Dermis microvascular lymphatic vessel endothelial cell (primary cell): ENCODE measurements at regions not wholly inside any gene's neighbourhood (a gene's known extent, or its start where the extent isn't known, plus 50 kb on each side); places are given as distances from the start of the nearest gene placed in this dataset.

Source experiments
- DNase-seq, 2 donors: peaks; one replicate each; pipeline versions ENCODE4 v3.0.0 to v3.0.0-alpha.2; 2010; ENCODE audit warnings: low read depth in 2 of 2

GRCh38 chr5:174840435-174840834 lies 116.1 kb downstream of the MSX2 start:
- no peak for DNase-seq

GRCh38 chr5:174839196-174839595 lies 114.8 kb downstream of the MSX2 start:
- DNase-seq: no peak

- no peak for DNase-seq
Observed at GRCh38 chr5:174837919-174838902, 113.8 kb downstream of the MSX2 start.

GRCh38 chr5:174834081-174834480 lies 109.7 kb downstream of the MSX2 start:
- DNase-seq: no peak

DNA sequence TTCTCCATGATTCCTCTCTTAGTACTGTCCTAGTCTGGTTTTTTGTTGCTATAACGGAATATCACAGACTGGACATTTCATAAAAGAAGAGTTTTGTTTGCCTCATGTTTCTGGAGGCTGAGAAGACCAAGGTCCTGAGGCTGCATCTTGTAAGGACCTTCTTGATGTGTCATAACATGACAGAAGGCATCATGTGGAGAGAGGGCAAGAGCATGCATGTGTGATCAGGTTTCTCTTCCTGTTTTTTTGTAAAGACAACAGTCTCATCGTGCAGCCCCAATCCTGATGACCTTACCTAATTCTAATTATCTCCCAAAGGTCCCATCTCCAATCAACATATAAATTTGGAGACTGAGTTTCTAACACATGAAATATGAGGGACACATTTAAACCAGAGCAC lies 108.4 kb downstream of the MSX2 start:
- DNase-seq: no peak

GRCh38 chr5:174832025-174832424 lies 107.6 kb downstream of the MSX2 start:
- no peak for DNase-seq

DNA sequence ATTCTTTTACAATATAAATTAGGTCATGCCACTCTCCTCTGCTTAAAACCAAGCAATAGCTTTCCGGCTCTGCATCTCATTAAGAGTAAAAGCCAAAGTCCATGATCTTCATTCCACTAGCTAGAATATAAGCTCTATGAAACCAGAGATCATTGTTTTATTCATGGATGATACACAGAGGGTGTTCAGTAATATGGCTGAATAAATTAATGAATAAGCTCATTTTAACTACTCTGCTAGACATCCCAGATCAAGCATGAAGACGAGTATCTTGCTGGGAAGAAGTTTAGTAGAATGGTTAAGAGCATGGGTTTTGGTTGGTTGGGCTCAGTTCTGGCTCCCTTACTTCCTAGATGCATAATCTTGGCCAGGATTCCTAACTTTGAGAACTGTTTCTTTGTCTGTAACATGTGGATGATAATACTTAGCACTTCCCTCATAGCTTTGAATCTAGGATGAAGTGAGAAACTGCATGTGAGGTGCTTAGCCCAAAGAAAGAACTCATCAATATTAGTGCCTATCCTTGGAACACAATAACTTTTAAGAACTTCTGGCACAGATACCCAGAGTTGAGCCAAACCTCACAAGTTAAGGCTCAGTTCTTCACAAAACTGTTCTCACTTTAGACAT lies 106.8 kb downstream of the MSX2 start:
- DNase-seq: no peak

DNA sequence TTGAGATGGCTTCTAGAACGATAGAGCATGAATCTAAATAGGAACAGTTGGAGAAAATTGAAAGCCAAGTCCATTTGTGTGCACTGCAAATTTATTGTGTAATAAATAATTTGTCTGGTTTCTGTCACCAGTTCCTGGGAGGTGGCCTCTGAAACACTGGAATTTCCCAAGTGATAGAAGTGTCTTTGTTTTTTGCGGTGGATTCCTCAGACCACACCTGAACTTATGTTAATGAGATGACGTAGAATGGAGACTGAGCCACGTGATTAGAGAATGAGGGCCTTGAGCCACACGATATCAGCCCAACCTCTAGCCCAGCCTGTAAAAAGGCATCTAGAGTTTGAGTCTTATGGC lies 105.1 kb downstream of the MSX2 start:
- DNase-seq: no peak

DNA sequence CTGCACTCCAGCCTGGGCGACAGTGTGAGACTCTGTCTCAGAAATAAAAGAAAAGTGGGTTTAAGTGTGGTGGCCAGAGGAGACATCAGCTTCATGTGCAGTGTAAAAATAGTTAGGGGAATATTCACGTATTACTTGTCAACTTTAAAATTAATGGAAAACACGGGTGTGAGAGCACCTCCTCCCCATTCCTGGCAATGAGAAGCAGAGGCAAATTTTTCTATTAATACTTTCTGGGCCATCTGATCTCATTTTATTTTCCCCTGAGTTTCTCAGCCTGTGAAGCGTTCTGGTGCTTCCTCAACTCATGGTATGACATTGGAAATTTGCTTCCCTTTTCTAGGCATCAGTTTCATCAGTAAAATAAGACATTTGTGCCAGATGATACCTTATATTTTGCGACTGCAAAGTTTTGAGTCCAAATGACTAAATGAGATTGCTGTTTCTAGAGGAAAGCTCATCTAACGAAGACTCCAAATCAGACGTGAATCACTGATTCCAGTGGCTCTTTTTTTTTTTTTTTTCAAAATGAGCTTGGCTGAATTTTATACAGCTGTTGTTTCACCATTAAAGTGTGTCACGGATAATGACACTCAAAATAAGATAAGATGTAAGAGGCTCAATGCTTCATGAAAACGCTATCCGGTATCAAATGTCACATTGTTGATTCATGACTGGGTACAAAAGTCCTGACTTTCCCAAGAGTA lies 104.6 kb downstream of the MSX2 start:
- no peak for DNase-seq

- no peak for DNase-seq
Observed at GRCh38 chr5:174827558-174827957, 103.2 kb downstream of the MSX2 start.

- DNase-seq: no peak
Observed at GRCh38 chr5:174825587-174825986, 101.2 kb downstream of the MSX2 start.

DNA sequence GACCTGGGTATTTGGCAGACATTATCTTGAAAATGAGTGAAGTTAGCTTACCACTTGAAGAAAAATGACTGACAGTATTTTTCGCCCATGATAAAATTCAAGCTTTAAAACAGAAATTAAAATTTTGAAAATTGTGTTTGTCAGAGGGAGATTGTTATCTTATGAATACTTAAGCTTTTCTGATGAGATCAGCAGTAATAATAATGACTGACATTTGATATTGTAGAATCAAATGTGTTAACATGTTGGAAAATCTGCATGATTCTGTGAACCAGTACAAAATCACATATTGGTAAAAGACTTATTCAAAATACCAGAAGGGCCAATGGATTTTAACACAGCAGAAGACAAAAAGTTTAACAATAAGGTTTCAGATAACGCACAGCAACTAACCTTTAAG lies 94.0 kb downstream of the MSX2 start:
- no peak for DNase-seq

GRCh38 chr5:174817610-174818009 lies 93.2 kb downstream of the MSX2 start:
- DNase-seq: no peak

DNA sequence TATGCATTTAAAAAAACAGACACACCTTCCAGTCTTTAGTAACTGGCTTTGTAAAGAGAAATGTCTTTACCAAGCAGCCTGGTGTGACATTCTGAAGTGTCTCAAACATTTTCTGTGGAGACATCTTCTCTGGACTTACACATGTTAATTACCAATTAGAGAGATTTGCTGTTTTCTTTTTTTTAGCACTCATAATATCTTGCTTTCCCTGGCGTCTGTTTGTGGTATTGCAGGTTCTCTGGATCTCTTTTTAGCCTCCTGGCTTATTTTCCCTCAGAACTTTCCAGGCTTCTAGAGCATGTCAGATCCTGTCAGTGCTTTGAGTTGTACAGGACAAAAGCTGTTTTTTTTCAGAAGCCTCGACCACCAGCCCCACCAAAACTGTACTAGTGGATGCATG lies 92.5 kb downstream of the MSX2 start:
- no peak for DNase-seq

- DNase-seq: no peak
Observed at GRCh38 chr5:174811438-174811837, 87.1 kb downstream of the MSX2 start.

GRCh38 chr5:174810796-174811195 lies 86.4 kb downstream of the MSX2 start:
- no peak for DNase-seq

- no peak for DNase-seq
Observed at GRCh38 chr5:174807471-174807870, 83.1 kb downstream of the MSX2 start.

DNA sequence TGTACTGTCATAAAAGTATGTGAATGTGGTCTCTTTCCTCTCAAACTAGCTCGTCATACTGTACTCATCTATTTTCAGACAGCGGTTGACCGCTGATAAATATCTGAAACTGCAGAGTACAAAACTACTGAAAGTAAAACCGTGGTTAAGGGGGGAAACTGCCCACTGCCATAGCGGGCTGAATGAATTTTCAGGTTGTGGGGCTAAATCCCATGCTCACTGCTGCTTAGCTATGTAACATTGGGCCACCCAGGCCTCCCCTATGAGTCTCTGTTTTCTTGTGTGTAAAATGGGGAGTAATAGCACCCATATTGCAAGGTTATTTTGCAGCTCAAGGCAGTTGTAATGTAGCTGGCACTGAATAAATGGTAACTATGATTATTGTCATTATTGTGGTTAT lies 82.3 kb downstream of the MSX2 start:
- DNase-seq: no peak

DNA sequence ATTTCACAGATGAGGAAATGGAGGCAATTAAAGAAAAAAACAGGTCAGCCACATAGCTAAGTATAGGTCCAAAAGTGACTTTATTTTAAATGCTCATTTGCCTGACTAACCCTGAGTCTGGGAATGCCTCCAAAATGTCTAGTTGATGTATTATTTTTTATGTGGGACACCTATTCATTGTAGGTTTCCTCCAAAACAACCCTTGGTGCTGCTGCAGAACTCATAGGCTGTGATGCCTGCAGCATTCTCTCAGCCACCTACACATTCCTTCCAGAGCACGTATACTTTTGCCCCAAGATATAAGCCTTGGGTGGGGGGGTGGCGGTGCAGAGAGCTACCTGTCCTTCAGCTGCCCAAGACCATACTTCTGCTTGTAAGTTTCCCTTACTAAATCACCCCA lies 77.4 kb downstream of the MSX2 start:
- DNase-seq: no peak

DNA sequence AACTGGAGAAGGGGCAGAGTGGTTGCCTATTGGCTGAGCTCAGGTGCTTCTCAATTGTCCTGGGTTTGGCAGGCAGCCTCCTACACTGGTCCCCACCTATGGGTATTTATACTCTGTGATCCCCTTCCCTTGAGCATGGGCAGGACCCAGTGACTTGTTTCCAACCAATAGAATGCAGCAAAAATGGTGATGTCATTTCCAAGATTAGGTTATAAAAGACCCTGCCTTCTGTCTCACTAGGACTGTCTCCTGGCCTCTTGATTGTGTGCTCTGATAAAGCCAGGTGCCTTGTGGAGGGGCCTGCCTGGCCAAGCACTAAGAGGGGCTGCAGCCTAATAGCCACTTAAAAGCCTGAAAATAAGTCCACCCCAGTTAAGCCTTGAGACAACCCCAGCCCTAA lies 76.1 kb downstream of the MSX2 start:
- no peak for DNase-seq

- no peak for DNase-seq
Observed at GRCh38 chr5:174799121-174799520, 74.7 kb downstream of the MSX2 start.

DNA sequence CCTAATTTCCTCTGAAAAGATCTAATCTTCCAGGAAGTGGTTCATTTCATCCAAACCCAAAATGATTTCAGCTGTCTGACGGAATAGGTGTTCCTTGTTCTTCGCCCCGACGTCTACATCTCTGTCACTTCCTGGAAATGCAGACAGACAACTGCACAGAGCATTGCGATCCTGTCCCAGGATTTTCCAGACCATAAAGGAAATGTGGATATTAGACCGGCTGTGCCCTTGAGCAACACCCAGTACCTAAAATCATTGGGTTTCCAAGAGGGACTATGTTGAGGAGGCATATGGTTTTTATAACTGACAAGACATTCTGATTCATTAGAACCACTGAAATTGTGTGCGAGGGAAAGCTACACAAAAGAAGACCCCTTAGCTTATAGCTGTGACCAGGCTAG lies 74.2 kb downstream of the MSX2 start:
- no peak for DNase-seq
